Motor neuron (in vitro differentiated cells): ENCODE measurements at regions not wholly inside any gene's neighbourhood (a gene's known extent, or its start where the extent isn't known, plus 50 kb on each side); places are given as distances from the start of the nearest gene placed in this dataset.

Experiments
- ATAC-seq, 8 experiments: fragments of 200-7000 bp; cut with Tn5 transposase; replicated peaks in 6 of 8; 2 replicates each; pipeline ENCODE4 v1.8.0; 2021; ENCODE audit warnings: mild to moderate bottlenecking in 8 of 8, moderate library complexity in 8 of 8
- H3K27ac ChIP-seq, 2 donors: fragments of 250-450 bp; sonication (Bioruptor Pico); 2 replicates each; pipeline ENCODE4 v1.9.0; 2021; ENCODE audit warnings: antibody characterized with exemption in 2 of 2, mild to moderate bottlenecking in 2 of 2, moderate library complexity in 1 of 2
- H3K4me1 ChIP-seq, 2 donors: fragments of 250-450 bp; sonication (Bioruptor Pico); replicated peaks in 1 of 2; 2 replicates each; pipeline ENCODE4 v1.6.1; 2021; ENCODE audit warnings: antibody characterized with exemption in 2 of 2, mild to moderate bottlenecking in 2 of 2, moderate library complexity in 1 of 2
- H3K4me3 ChIP-seq, 5 donors: fragments of 250-450 bp; sonication (Bioruptor Pico); 2 replicates each; pipeline ENCODE4 v1.9.0; 2021; ENCODE audit warnings: antibody characterized with exemption in 5 of 5, mild to moderate bottlenecking in 5 of 5, moderate library complexity in 4 of 5
- WGBS, 10 experiments: fragments of 450-650 bp; shearing (Covaris generic); methylation state at CpG; one replicate each; pipeline ENCODE4 v1.0.0; 2022; 5-methylcytosine and 5-hydroxymethylcytosine counted together
- in situ Hi-C, 9 experiments: fragments of 400-800 bp; cut with MboI; loops; one replicate each; pipeline ENCODE4 v1.15.0; 2021; ENCODE audit warnings: low sequenced_read_pairs in 9 of 9, low pct_unique_long_range_greater_than_20kb in 2 of 9; ENCODE audit not compliant: unreplicated experiment in 9 of 9

DNA sequence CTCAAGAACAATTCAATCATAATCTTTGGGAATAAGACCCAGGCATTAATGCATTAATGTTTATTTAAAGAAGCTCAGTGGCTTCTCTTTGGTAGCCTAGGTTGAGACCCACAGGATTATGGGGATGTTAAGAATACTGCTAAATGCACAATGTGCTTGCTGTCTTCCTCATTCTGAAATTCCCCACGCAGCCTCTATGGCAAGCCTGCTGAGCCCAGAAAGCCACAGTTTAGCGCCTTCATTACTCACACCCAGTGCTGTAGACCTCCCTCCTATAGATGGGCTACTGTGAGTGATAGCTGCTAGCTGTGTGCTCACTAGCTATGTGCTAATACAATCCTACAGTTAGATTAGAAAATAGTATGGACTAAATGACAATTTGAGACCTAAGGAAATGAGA lies 90.6 kb downstream of the TNFSF13B start:
- Histone ChIP-seq H3K4me3 (no peak overlapping the region), H3K4me1 (no peaks in the 10 kb centered on the region), H3K27ac (no peak overlapping the region)
- in situ Hi-C loops = no loop called here
- WGBS, 10 experiments = 39 to 100% (median 72%) methylated on average over 1 to 2 of the region's 2 CpGs; no CpG with 5 or more reads in 6 of the 10 experiments
- no peak for ATAC-seq

DNA sequence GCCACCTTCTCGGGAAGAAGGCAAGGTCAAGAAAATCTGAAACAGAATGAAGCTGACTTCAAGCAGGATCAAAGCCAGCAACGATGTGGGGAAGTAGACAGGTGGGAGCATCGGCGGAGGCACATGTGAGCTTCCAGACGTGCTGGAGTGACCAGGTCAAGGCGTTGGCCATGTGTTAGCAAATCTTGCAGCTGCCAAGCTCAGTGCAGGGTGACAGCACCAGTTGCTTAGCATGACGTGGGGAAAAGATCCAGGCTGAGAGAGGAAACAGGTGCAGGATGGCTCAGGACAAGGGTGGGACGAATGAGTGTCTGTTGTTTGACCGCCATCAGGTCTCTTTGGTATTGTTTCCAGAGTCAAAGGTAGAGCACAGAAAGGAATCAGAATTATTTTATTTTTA lies 92.3 kb downstream of the TNFSF13B start:
- no peak overlapping the region for H3K4me3 ChIP-seq
- H3K27ac ChIP-seq = no peak overlapping the region
- no peaks in the 10 kb centered on the region for H3K4me1 ChIP-seq
- in situ Hi-C loops = no loop called here
- 12 to 89% (median 40%) methylated on average over 1 to 8 of the region's 9 CpGs; no CpG with 5 or more reads in 1 of the 10 experiments for WGBS, 10 experiments
- no peak for ATAC-seq

DNA sequence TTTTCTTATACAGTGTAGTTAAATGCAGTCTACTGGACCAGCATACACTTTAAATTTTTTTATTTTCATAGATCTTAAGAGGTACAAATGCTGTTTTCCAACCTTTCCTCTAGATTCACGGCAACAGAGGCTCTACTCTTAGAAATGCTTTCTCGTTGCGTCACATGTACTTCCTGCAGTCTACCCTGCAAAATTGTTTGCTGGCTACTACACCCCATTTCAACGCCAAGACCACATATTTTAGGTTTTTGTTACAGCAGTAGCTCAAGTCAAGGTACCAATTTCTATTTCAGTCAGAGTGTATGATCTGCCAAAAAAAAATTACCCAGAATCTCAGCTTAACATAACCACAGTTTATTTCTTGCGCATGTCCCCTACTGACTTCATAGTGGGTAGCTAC lies 94.1 kb downstream of the TNFSF13B start:
- Histone ChIP-seq H3K4me3 (no peak overlapping the region), H3K27ac (no peak overlapping the region), H3K4me1 (no peaks in the 10 kb centered on the region)
- no peak for ATAC-seq
- WGBS, 10 experiments = 0 to 100% (median 89%) methylated on average over 2 to 5 of the region's 5 CpGs; no CpG with 5 or more reads in 1 of the 10 experiments
- in situ Hi-C loops = no loop called here

DNA sequence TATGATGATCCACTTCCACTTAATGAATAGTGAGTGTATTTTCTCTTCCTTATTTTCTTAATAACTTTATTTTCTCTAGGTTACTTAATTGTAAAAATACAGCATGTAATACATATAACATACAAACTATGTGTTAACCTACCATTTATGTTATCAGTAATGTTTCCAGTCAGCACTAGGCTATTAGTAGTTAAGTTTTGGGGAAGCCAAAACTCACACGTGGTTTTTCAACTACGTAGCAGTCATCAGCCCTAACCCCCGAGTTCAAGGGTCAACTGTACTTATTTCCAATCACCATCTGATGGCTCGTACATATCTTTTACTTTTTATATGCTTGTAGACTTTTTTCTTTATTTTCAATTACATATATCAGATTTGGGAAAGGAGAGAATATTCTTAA lies 95.7 kb downstream of the TNFSF13B start:
- Histone ChIP-seq H3K4me1 (no peaks in the 10 kb centered on the region), H3K27ac (no peak overlapping the region), H3K4me3 (no peak overlapping the region)
- in situ Hi-C loops = no loop called here
- 0 to 78% (median 74%) methylated on average over 2 to 4 of the region's 4 CpGs; no CpG with 5 or more reads in 1 of the 10 experiments for WGBS, 10 experiments
- ATAC-seq = no peak

DNA sequence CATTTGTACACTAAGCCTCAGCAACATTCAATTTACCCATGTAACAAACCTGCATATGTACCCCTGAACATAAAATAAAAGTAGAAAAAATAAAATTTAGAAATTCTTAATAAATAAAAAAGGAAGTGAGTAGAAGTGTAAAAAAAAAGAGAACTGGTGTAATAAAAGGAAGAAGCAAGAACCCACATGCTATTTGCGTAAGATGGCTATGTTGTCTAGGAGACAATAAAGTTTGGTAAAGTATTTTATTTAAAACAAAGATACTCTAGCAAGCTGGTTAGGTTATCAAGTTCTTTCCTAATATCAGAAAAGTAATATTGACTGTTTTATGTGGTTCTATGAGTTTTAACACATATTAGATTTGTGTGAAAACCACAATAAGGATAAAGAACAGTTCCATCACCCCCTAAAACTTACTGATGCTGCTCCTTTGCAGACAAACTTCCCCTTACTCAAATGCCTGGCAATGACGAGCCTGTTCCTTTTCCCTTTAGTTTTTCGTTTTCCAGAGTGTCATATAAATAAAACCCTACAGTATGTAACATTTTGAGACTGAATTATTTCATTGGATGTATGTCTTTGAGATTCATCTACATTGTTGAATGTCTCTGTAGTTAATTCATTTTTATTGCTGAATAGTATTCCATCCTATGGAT lies 98.9 kb downstream of the TNFSF13B start:
- no peaks in the 10 kb centered on the region for H3K4me1 ChIP-seq
- no peak overlapping the region for H3K27ac ChIP-seq
- WGBS, 10 experiments = 10 to 100% (median 80%) methylated on average over 1 to 3 of the region's 3 CpGs
- in situ Hi-C loops = no loop called here
- no peak for ATAC-seq
- H3K4me3 ChIP-seq = no peak overlapping the region

DNA sequence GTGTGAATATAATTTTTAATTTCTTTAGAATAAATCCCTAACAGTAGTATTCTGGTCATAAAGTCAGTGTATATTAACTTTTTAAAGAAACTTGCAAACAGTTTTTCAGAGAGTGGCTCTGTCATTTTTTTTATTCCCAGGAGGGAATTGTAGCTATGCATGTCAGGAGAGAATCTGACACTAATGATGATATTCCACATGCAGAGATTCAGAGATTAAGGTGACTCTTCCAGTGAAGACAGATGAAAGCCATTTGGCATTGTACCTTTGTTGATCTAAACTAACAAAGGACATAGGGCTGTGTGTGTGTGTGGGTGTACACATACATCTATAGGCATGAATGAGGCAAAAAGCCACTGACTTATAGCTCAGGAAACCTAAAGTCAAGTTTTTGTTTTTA lies 99.9 kb downstream of the TNFSF13B start:
- ATAC-seq = no peak
- Histone ChIP-seq H3K4me3 (no peak overlapping the region), H3K27ac (no peak overlapping the region), H3K4me1 (no peaks in the 10 kb centered on the region)
- in situ Hi-C loops = no loop called here

DNA sequence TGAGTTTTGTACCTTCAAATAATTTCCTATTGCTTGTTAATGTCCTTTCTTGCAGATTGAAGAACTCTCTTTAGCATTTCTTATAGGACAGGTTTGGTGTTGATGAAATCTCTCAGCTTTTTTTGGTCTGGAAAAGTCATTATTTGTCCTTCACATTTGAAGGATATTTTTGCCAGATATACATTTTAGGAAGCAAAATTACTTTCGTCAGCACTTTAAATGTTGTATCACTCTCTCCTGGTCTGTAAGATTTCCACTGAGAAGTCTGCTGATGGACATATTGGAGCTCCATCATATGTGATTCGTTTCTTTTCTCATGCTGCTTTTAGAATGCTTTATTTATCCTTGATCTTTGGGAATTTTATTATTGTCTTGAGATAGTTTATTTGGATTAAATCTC lies 105.5 kb downstream of the TNFSF13B start:
- Histone ChIP-seq H3K4me1 (no peaks in the 10 kb centered on the region), H3K27ac (no peak overlapping the region), H3K4me3 (no peak overlapping the region)
- in situ Hi-C loops = no loop called here
- 0 to 91% (median 71%) methylated on average over 1 to 2 of the region's 2 CpGs; no CpG with 5 or more reads in 1 of the 10 experiments for WGBS, 10 experiments
- no peak for ATAC-seq

DNA sequence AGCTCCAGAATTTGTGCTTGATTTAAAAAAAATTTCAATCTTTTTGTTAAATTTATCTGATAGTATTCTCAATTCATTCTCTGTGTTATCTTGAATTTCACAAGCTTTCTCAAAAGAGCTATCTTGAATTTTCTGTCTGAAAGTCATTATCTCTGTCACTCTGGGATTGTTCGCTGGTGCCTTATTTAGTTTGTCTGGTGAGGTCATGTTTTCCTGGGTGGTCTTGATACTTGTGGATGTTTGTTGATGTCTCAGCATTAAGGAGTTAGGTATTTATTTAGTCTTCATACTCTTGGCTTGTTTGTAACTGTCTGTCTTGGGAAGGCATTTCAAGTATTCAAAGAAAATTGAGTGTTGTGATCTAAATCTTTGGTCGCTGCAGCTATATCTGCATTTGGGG lies 106.3 kb downstream of the TNFSF13B start:
- no peak for ATAC-seq
- Histone ChIP-seq H3K27ac (no peak overlapping the region), H3K4me3 (no peak overlapping the region), H3K4me1 (no peaks in the 10 kb centered on the region)
- in situ Hi-C loops = no loop called here
- WGBS, 10 experiments = 0 to 100% (median 93%) methylated on average over 1 to 2 of the region's 2 CpGs; no CpG with 5 or more reads in 3 of the 10 experiments

DNA sequence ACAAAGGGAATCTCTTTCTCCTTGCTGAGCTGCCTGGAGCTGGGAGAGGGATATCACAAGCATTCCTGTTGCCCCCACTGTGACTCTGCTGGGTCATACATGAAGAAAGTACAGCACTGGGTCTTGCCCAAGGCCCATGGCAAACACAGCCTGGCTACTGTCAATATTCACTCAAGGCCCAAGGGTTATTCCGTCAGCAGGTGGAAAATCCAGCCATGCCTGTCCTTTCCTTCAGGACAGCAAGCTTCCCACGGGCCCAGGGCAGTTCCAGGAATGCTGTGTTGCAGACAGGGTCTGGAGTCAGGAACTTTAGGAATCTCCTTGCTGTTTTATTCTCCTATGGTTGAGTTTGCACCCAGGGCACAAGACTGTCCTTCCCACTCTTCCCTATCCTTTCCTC lies 106.8 kb downstream of the TNFSF13B start:
- Histone ChIP-seq H3K4me1 (no peaks in the 10 kb centered on the region), H3K27ac (no peak overlapping the region), H3K4me3 (no peak overlapping the region)
- WGBS, 10 experiments = 80 to 92% (median 86%) methylated on average over 1 to 2 of the region's 2 CpGs; no CpG with 5 or more reads in 7 of the 10 experiments
- in situ Hi-C loops = no loop called here
- no peak for ATAC-seq

DNA sequence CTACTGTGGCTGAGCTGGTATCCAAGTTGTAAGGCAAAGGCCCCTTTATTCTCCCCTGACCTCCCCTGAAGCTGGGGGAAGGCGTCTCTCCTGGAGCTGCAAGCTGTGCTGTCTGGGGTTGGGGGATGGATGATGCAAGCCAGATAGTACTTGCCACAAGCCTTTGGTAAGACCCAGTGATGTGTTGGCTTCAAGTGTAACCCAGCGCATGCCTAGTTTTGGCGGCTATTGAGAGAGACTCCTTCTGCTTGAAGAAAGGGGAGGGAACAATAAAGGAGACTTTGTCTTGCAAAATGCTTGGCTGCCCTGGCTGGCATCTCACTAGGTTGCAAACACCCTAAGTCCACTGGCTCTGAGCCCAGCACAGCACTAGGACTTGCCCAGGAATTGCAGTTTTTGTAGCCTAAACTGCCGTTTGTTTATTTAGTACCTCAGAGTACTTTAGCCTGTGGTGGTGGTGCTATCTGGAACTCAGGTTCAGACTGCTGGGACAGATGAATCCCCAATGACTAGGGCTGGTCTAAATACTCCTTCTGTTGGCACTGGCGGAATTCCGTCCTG lies 108.2 kb downstream of the TNFSF13B start:
- WGBS, 10 experiments = 14 to 100% (median 100%) methylated on average over 1 to 3 of the region's 6 CpGs; no CpG with 5 or more reads in 3 of the 10 experiments
- no peak for ATAC-seq
- Histone ChIP-seq H3K4me3 (no peak overlapping the region), H3K4me1 (no peaks in the 10 kb centered on the region), H3K27ac (no peak overlapping the region)
- in situ Hi-C loops = no loop called here

DNA sequence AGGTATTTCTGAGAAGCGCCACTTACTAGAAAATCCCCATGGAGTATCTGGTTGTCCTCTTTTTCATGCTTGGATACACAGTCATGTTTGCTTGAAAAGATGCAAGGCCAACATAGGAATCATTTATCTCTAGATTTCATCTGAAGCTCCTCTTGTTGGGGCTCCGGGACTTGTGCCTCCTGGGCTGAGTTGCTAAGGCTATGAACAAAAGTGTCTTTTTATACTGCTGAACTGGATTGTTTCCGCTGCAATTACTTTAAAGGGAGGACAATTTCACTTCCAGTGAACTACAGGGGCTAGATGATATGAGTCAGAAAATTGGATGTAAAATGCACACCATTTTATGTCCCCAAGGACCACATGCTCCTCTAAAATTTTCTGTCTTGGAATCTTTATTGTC lies 114.1 kb downstream of the TNFSF13B start:
- 0 to 90% (median 54%) methylated on average over 1 to 3 of the region's 3 CpGs; no CpG with 5 or more reads in 4 of the 10 experiments for WGBS, 10 experiments
- in situ Hi-C loops = no loop called here
- Histone ChIP-seq H3K4me3 (no peak overlapping the region), H3K4me1 (no peaks in the 10 kb centered on the region), H3K27ac (no peak overlapping the region)
- ATAC-seq = peak in 2 of 8 experiments; percentile 27 to 72

DNA sequence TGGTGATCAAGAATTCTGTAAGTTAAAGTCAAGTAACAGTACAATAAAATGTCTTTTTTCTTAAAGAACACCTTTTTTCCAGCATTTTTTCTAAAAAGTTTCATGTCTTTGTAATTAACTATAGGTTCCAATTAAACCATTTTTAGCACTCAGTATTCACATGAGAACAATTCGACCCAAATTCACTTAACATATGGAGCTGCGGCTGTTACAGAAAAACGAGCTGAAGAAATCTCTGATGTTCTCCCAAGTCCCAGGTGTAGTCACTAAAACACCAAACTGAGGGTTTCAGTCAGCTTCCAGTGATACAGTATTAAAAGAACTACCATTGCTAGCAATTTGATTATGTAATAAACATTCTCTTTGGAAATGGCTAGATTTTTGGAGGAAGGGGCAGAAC lies 117.6 kb downstream of the TNFSF13B start:
- no peak overlapping the region for H3K4me3 ChIP-seq

DNA sequence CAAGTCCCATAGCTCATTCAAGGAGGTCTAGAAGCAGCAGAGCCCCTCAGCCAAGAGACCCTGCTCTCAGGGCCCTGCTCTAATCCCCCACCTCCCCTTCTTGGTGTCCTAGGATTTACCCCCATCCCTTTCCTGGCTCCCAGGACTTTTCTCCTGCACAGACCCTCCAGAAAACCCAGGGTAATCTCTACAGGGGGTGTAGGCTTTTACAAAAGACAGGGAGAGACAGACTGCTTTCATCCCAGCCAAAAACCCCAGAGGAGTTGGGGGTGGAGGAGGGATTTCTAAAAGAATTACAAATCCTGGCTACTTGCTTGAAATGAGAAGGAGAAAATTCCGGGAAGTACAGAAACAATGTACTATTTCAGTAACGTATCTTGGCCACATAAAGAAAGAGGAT lies 133.3 kb downstream of the TNFSF13B start:
- 0 to 86% (median 66%) methylated on average over 1 to 2 of the region's 2 CpGs for WGBS, 10 experiments
- no peak overlapping the region for H3K27ac ChIP-seq
- in situ Hi-C loops = no loop called here
- H3K4me1 ChIP-seq = no peaks in the 10 kb centered on the region
- no peak overlapping the region for H3K4me3 ChIP-seq
- no peak for ATAC-seq

More for the DNA sequence above, 117.6 kb downstream of the TNFSF13B start:
- WGBS, 10 experiments = 0 to 96% (median 53%) methylated on average over 1 to 3 of the region's 3 CpGs
- H3K27ac ChIP-seq = no peak overlapping the region
- no peak for ATAC-seq
- H3K4me1 ChIP-seq = no peaks in the 10 kb centered on the region
- in situ Hi-C loops = no loop called here

DNA sequence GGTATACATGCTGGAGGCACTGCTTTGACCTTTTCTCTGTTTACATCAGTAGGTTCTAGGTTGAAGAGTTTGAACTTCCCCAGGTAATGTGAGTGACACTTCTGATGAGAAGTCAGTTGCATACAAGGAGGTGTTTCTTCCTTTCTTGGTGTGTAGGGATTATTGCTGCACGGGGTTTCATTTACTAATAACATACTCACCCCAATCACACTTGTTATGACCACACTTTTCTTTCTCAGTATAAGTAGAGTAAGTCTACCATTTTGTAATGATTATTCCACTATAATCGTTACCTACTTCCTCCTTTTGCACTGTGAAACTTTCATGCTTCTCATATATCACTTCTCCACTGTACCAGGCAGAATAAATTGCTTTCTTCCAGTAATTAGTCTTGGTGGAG lies 138.0 kb downstream of the TNFSF13B start:
- no peak overlapping the region for H3K27ac ChIP-seq
- H3K4me1 ChIP-seq = peaks cover 0 to 5% of the 10 kb centered on the region in 2 donors
- no peak overlapping the region for H3K4me3 ChIP-seq
- no peak for ATAC-seq
- in situ Hi-C loops = no loop called here
- WGBS, 10 experiments = 0 to 91% (median 63%) methylated on average over 1 to 2 of the region's 2 CpGs; no CpG with 5 or more reads in 1 of the 10 experiments
